Gastrocnemius medialis (tissue), 4 donors: ENCODE measurements at regions not wholly inside any gene's neighbourhood (a gene's known extent, or its start where the extent isn't known, plus 50 kb on each side); places are given as distances from the start of the nearest gene placed in this dataset.

ENCODE experiments used
- ATAC-seq, 2 donors: fragments of 150-250 bp; one replicate each; pipeline ENCODE4 v1.9.1; 2016
- DNase-seq, 2 donors: peaks; one replicate each; pipeline ENCODE4 v3.0.0-alpha.2; 2019
- H3K27ac ChIP-seq, 4 donors: fragments of 200-600 bp; sonication (generic); 1 replicate in 1 of 4; 2 replicates in 3 of 4; pipeline ENCODE4 v1.5.1; 2016 to 2018; ENCODE audit warnings: mild to moderate bottlenecking in 2 of 4, moderate library complexity in 1 of 4
- H3K27me3 ChIP-seq, 3 donors: fragments of 200-600 bp; sonication (generic) in 2 of 3; 1 replicate in 1 of 3; 2 replicates in 2 of 3; pipeline versions ENCODE4 v1.5.1 to v1.6.0; 2016 to 2019; ENCODE audit warnings: mild to moderate bottlenecking in 1 of 3, moderate library complexity in 1 of 3
- H3K36me3 ChIP-seq, 2 donors: fragments of 200-600 bp; sonication (generic) in 1 of 2; one replicate each; pipeline ENCODE4 v1.5.1; 2017 to 2018
- H3K4me1 ChIP-seq, 2 donors: fragments of 200-600 bp; sonication (generic) in 1 of 2; one replicate each; pipeline ENCODE4 v1.5.1; 2016 to 2017; ENCODE audit warnings: mild to moderate bottlenecking in 2 of 2
- H3K4me3 ChIP-seq, 4 donors: fragments of 200-600 bp; sonication (generic) in 3 of 4; 1 replicate in 1 of 4; 2 replicates in 3 of 4; pipeline ENCODE4 v1.5.1; 2016 to 2019; ENCODE audit warnings: mild to moderate bottlenecking in 2 of 4
- H3K9me3 ChIP-seq, 3 donors: fragments of 200-600 bp; sonication (generic) in 2 of 3; 1 replicate in 1 of 3; 2 replicates in 2 of 3; pipeline ENCODE4 v1.5.1; 2016 to 2019
- CTCF ChIP-seq, 5 experiments: fragments of 450-650 bp in 3 of 5; fragments of 200-600 bp in 2 of 5; sonication (generic) in 2 of 5; IDR thresholded peaks in 4 of 5; conservative IDR thresholded peaks in 1 of 5; 1 replicate in 4 of 5; 2 replicates in 1 of 5; pipeline ENCODE4 v1.5.1; 2016 to 2019; ENCODE audit warnings: antibody characterized with exemption in 5 of 5, mild to moderate bottlenecking in 3 of 5, moderate library complexity in 3 of 5
- POLR2A ChIP-seq, 2 donors: fragments of 450-650 bp; IDR thresholded peaks; one replicate each; pipeline ENCODE4 v1.6.1; 2017; ENCODE audit warnings: antibody characterized with exemption in 2 of 2, mild to moderate bottlenecking in 2 of 2, moderate library complexity in 2 of 2
- in situ Hi-C, 4 donors: fragments of 200-750 bp; cut with MboI; loops; one replicate each; pipeline versions ENCODE4 v1.15.0 to v1.8.0; 2017; ENCODE audit warnings: low sequenced_read_pairs in 4 of 4
- intact Hi-C: fragments of 100-400 bp; cut with DNase I; formaldehyde crosslinking; loops from one replicate; pipeline ENCODE4 v1.15.1; 2023; ENCODE audit warnings: low total_unique reads

DNA sequence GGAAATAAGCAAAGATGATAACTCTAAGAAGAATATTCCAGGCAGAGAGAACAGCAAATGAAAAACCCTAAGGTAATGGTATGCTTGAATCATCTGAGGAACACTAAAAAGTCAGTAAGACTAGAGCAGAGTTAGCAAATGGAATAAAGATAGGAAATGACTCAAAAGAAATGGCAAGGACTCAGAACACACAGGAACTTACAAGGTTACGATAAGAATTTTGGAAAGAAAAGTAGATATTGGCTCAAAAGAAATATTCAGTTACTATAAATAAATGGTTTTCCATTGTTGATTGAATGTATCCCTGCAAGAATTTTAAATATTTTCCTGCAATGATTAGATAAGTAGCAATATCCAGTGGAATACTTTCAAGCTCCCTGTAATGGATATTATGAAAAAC, 705.8 kb downstream of the C12orf50 start:
- ATAC-seq = no peak

DNA sequence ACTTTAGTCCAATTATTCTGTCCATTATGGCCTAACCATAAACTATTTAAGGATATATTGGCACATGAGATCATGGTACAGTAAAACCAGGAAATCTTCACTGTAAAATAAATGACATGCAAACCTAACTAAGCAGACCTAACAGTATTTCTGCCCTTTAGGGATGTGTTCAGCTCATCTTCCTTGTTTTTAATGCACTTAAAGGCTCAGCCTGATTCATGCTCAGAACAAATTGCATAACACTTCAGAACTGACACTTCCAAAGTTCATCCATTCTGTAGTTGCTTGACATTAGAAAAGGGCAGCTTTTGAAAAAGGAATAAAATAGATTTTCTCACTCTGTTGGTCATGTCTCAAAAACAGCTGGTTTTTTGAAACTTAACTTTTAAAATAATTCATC, 708.5 kb downstream of the C12orf50 start:
- Histone ChIP-seq H3K4me3 (no peak overlapping the region), H3K9me3 (no peaks in the 10 kb centered on the region), H3K36me3 (no peaks in the 10 kb centered on the region), H3K27ac (no peak overlapping the region), H3K4me1 (no peaks in the 10 kb centered on the region), H3K27me3 (no peaks in the 10 kb centered on the region)
- no peak for ATAC-seq
- intact Hi-C loops (no loop called here), in situ Hi-C loops (no loop called here)
- no peak for DNase-seq
- TF ChIP-seq CTCF (IDR thresholded peaks at IDR 0.05 in 4 of 5, conservative IDR thresholded peaks at IDR 0.05 in 1 of 5) = no peak
- no peak for TF ChIP-seq POLR2A (IDR thresholded peaks at IDR 0.05)

More for the DNA sequence above, 705.8 kb downstream of the C12orf50 start:
- TF ChIP-seq CTCF (IDR thresholded peaks at IDR 0.05 in 4 of 5, conservative IDR thresholded peaks at IDR 0.05 in 1 of 5) = no peak
- TF ChIP-seq POLR2A (IDR thresholded peaks at IDR 0.05) = no peak
- H3K27me3 ChIP-seq = no peaks in the 10 kb centered on the region
- in situ Hi-C loops = no loop called here
- H3K27ac ChIP-seq = no peak overlapping the region
- no peak overlapping the region for H3K4me3 ChIP-seq
- H3K36me3 ChIP-seq = no peaks in the 10 kb centered on the region
- no peak for DNase-seq
- intact Hi-C loops = no loop called here
- no peaks in the 10 kb centered on the region for H3K4me1 ChIP-seq
- H3K9me3 ChIP-seq = no peaks in the 10 kb centered on the region

GRCh38 chr12:87317302-87317701, 711.9 kb downstream of the C12orf50 start:
- no peak for ATAC-seq
- Histone ChIP-seq H3K27ac (no peak overlapping the region), H3K27me3 (no peaks in the 10 kb centered on the region), H3K9me3 (no peaks in the 10 kb centered on the region), H3K4me3 (no peak overlapping the region), H3K36me3 (no peaks in the 10 kb centered on the region), H3K4me1 (no peaks in the 10 kb centered on the region)
- intact Hi-C loops = no loop called here
- TF ChIP-seq CTCF (IDR thresholded peaks at IDR 0.05 in 4 of 5, conservative IDR thresholded peaks at IDR 0.05 in 1 of 5) = no peak
- TF ChIP-seq POLR2A (IDR thresholded peaks at IDR 0.05) = no peak
- in situ Hi-C loops = no loop called here
- no peak for DNase-seq

DNA sequence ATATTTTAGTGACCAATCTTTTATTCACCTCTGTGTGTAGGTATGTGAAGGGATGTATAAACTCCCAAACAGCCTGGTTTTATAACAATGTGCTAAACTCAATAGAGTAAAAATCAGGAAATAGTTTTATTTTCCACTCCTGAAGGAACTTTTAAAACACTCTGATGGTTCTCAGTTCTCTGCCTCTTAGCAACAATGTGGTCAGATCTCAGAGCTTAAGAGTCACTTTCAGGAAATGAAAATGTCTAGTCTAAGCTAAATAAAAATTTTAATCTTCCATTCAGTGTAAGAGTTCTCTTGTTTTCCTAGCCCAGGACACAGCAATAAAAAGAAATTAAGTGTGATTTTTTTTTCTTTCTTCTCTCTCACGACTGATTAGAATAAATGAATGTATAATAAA, 718.0 kb downstream of the C12orf50 start:
- Histone ChIP-seq H3K27ac (no peak overlapping the region), H3K4me3 (no peak overlapping the region), H3K9me3 (no peaks in the 10 kb centered on the region), H3K4me1 (no peaks in the 10 kb centered on the region), H3K27me3 (no peaks in the 10 kb centered on the region), H3K36me3 (no peaks in the 10 kb centered on the region)
- intact Hi-C loops = no loop called here
- in situ Hi-C loops = no loop called here
- no peak for DNase-seq
- TF ChIP-seq CTCF (IDR thresholded peaks at IDR 0.05 in 4 of 5, conservative IDR thresholded peaks at IDR 0.05 in 1 of 5) = no peak
- TF ChIP-seq POLR2A (IDR thresholded peaks at IDR 0.05) = no peak
- ATAC-seq = no peak

GRCh38 chr12:87310126-87310525, 719.1 kb downstream of the C12orf50 start:
- in situ Hi-C loops = no loop called here
- Histone ChIP-seq H3K27ac (no peak overlapping the region), H3K9me3 (no peaks in the 10 kb centered on the region), H3K4me1 (no peaks in the 10 kb centered on the region), H3K4me3 (no peak overlapping the region), H3K27me3 (no peaks in the 10 kb centered on the region), H3K36me3 (no peaks in the 10 kb centered on the region)
- ATAC-seq (no peak), DNase-seq (no peak)
- intact Hi-C loops = no loop called here
- no peak for TF ChIP-seq CTCF (IDR thresholded peaks at IDR 0.05 in 4 of 5, conservative IDR thresholded peaks at IDR 0.05 in 1 of 5)
- no peak for TF ChIP-seq POLR2A (IDR thresholded peaks at IDR 0.05)
